ENCODE measurements at regions not wholly inside any gene's neighbourhood (a gene's known extent, or its start where the extent isn't known, plus 50 kb on each side); places are given as distances from the start of the nearest gene placed in this dataset.

DNA sequence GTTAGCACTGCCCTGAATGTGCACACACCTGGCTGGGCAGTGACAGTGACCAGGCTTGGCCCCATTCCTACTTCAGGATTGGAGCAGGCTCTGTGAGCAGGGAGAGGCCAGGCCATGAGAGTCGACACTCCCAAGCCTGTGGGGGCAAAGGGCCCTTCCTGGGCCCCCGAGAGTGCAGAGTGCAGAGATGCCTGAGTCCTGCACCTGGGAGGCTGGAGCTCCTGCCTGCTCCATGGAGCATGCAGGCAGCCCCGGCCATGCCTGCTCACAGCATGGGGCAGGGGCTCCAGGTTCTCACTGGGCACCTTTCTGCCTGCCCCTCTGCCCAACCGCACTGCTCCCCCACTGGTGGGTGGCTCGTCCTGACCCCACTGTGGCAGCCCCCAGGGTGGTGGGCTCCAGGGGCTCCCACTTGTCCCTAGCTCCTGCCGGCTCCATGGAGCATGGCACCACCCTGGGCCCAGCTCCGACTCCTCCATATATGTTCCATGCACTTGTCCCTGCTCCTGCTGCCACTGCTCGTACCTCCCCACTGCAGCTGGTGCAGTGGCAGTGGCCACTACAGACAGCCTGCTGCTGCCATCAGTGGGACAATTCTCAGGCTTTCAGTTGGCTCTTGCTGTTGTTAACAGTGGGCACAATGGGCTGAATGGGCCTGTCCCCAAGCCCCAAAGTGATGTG lies 282.0 kb downstream of the RPRM start (continued):
- no peak for TF ChIP-seq ZNF687 (CRISPR knock-in tag; IDR thresholded peaks at IDR 0.05)
- TF ChIP-seq GFI1 (CRISPR knock-in tag; IDR thresholded peaks at IDR 0.05; ENCODE audit: borderline replicate concordance) = no peak
- TF ChIP-seq FOSL1 (CRISPR knock-in tag; IDR thresholded peaks at IDR 0.05; ENCODE audit: borderline replicate concordance) = no peak
- no peak for TF ChIP-seq ZNF224 (CRISPR knock-in tag; IDR thresholded peaks at IDR 0.05)
- TF ChIP-seq HOXD1 (CRISPR knock-in tag; IDR thresholded peaks at IDR 0.05) = no peak

- Histone ChIP-seq H3K9ac (ENCODE audit: insufficient read depth, low read depth, low read length) (no peak overlapping the region), H2AFZ (ENCODE audit: low read length) (no peak overlapping the region), H3K27me3 (ENCODE audit: control insufficient read depth in 1 of 2, insufficient read depth in 2 of 2, low read length in 2 of 2) (no peaks in the 10 kb centered on the region), H3K4me2 (ENCODE audit: low read depth, low read length) (no peak overlapping the region), H3K27ac (ENCODE audit: extremely low read length, insufficient read depth, low read length) (no peak overlapping the region), H3K9me3 (ENCODE audit: low read length) (no peaks in the 10 kb centered on the region), H3K79me2 (ENCODE audit: insufficient read depth, low read length) (no peaks in the 10 kb centered on the region), H3K4me1 (ENCODE audit: insufficient read depth, low read length) (no peaks in the 10 kb centered on the region), H3K4me3 (replicated peaks in 1 of 3; ENCODE audit: insufficient read depth in 1 of 3, low read depth in 2 of 3, low read length in 3 of 3) (no peak overlapping the region), H3K36me3 (replicated peaks in 1 of 2; ENCODE audit: control insufficient read depth in 1 of 2, insufficient read depth in 2 of 2, low read length in 2 of 2) (no peaks in the 10 kb centered on the region), H4K20me1 (ENCODE audit: insufficient read depth, low read length) (no peaks in the 10 kb centered on the region)
- WGBS (ENCODE audit: low lambda C conversion rate) = 43% methylated on average over 1 of the region's 2 CpGs
- in situ Hi-C loops (cut with HindIII; ENCODE audit: extremely low pct_ligation_motif_present, low pct_unique_long_range_greater_than_20kb) (no loop called here), intact Hi-C loops (cut with micrococcal nuclease; ENCODE audit: unreplicated experiment) (no loop called here)
- ATAC-seq (no peak; the same call in 2 of the 3 replicates), DNase-seq (ENCODE audit: low spot score) (no peak), FAIRE-seq (no peak)
- BruUV-seq (replicated peaks) = no TSS peak
- POLR2A ChIA-PET = no interaction called here
- CTCF ChIA-PET (ENCODE audit: low intra/inter-chr PET ratio, low total read pairs) = no interaction called here
- no peak for TF ChIP-seq ZNF530 (CRISPR knock-in tag; IDR thresholded peaks at IDR 0.05; ENCODE audit: low read depth)
- TF ChIP-seq ATM (IDR thresholded peaks at IDR 0.05; ENCODE audit: borderline replicate concordance) = no peak
- TF ChIP-seq, protein P1, sequence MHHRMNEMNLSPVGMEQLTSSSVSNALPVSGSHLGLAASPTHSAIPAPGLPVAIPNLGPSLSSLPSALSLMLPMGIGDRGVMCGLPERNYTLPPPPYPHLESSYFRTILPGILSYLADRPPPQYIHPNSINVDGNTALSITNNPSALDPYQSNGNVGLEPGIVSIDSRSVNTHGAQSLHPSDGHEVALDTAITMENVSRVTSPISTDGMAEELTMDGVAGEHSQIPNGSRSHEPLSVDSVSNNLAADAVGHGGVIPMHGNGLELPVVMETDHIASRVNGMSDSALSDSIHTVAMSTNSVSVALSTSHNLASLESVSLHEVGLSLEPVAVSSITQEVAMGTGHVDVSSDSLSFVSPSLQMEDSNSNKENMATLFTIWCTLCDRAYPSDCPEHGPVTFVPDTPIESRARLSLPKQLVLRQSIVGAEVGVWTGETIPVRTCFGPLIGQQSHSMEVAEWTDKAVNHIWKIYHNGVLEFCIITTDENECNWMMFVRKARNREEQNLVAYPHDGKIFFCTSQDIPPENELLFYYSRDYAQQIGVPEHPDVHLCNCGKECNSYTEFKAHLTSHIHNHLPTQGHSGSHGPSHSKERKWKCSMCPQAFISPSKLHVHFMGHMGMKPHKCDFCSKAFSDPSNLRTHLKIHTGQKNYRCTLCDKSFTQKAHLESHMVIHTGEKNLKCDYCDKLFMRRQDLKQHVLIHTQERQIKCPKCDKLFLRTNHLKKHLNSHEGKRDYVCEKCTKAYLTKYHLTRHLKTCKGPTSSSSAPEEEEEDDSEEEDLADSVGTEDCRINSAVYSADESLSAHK (CRISPR knock-in tag; IDR thresholded peaks at IDR 0.05; ENCODE audit: borderline replicate concordance) = no peak
- TF ChIP-seq CREM (IDR thresholded peaks at IDR 0.05) = no peak
- no peak for TF ChIP-seq CREM (CRISPR knock-in tag; IDR thresholded peaks at IDR 0.05)
- no peak for TF ChIP-seq CCAR2 (optimal IDR thresholded peaks at IDR 0.05; ENCODE audit: low read depth, low read length)
- no peak for TF ChIP-seq ZNF83 (CRISPR knock-in tag; IDR thresholded peaks at IDR 0.05; ENCODE audit: borderline replicate concordance)
- no peak for TF ChIP-seq TBP (CRISPR knock-in tag; IDR thresholded peaks at IDR 0.05)
- no peak for TF ChIP-seq TEAD3 (CRISPR knock-in tag; optimal IDR thresholded peaks at IDR 0.05; ENCODE audit: borderline replicate concordance)
Observed at GRCh38 chr2:153195342-153195741, 283.2 kb downstream of the RPRM start.

All from HepG2 (cell line).